ENCODE measurements at regions not wholly inside any gene's neighbourhood (a gene's known extent, or its start where the extent isn't known, plus 50 kb on each side); places are given as distances from the start of the nearest gene placed in this dataset.

- TF ChIP-seq CTCF (IDR thresholded peaks at IDR 0.05; ENCODE audit: insufficient read depth, low read length, poor library complexity, severe bottlenecking) (no peak), EZH2phosphoT487 (conservative IDR thresholded peaks at IDR 0.05; ENCODE audit: low read length) (no peak)
These were observed 148.8 kb upstream of the C1orf174 start for GRCh38 chr1:4048921-4049320.
